Caki2 (cell line): ENCODE measurements at regions not wholly inside any gene's neighbourhood (a gene's known extent, or its start where the extent isn't known, plus 50 kb on each side); places are given as distances from the start of the nearest gene placed in this dataset.

Experiments used
- DNase-seq: peaks from one replicate; pipeline ENCODE4 v3.0.0-alpha.2; 2015; ENCODE audit warnings: low read depth
- in situ Hi-C: cut with HindIII; loops from 2 replicates; pipeline ENCODE4 v1.10.0; 2016; ENCODE audit warnings: low sequenced_read_pairs, low pct_unique_long_range_greater_than_20kb, mixed read lengths

- in situ Hi-C loops, result no loop called here
- DNase-seq, result no peak
These were observed 144.3 kb upstream of the ADAMTS9 start for GRCh38 chr3:64832098-64832497.

DNA sequence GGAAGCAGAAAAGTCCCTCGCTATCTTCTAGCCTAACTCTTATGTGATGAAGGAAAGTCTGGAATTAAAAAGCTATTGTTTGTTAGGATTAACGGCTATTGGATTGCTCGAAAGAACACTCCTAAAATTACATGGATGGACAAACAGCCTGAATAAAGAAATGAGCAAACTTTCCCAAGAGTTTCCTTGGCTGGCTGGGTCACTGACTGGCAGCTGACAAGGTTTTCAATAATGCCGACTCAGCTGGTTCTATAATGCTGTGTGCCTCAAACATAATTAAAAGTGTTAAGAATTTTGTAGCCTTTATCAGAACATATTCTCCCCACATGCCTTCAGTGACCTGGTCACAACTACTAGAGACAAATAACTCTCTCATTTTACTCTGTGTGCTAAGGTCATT is 142.9 kb upstream of the ADAMTS9 start:
- in situ Hi-C loops, result no loop called here
- DNase-seq, result no peak

GRCh38 chr3:64829331-64829730 is 141.5 kb upstream of the ADAMTS9 start:
- in situ Hi-C loops, result no loop called here
- DNase-seq, result no peak

- no peak for DNase-seq
- in situ Hi-C loops, result no loop called here
These were observed 140.5 kb upstream of the ADAMTS9 start for GRCh38 chr3:64828276-64828675.

- DNase-seq, result no peak
- in situ Hi-C loops, result no loop called here
These were observed 139.6 kb upstream of the ADAMTS9 start for GRCh38 chr3:64827431-64827830.

DNA sequence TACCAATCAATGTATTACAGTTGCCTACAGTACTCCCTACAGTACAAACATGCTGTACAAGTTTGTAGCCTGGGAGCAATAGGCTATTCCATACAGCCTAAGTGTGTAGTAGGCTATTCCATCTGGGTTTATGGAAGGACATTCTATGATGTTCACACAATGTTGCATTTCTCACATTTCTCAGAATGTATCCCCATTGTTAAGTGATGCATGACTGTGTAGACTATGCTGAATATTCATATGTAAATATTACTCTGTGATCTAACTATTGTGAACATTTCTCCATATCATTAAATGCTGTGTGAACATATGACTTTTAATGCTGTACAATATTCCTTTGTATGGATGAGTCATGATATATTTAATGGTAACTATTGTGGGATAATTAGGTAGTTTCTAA is 139.2 kb upstream of the ADAMTS9 start:
- DNase-seq, result no peak
- in situ Hi-C loops, result no loop called here

- no peak for DNase-seq
- in situ Hi-C loops, result no loop called here
These were observed 137.8 kb upstream of the ADAMTS9 start for GRCh38 chr3:64825404-64826120.

DNA sequence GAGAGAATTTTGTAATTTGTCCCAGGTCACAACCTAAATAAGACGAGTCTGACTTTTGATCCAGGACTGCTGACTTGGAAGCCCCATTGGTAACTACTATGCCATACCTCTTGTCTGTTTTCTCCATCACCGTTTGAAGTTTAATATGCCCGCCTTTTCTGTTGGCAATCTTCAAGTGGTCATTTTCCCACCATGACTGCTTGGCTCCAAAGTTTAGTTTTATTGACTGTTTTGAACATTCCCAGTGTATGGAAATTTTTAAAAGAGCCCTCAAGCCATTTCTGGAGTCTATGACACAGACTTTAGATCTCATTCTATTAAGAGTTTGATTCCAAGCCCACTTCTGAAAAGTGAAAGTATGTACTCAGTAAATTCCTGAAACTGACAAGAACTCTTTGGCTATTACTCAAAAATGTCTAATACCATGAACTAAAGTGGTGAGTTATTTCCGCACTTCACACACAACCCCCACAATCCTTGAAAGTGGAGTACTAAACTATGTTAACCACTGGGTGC is 136.7 kb upstream of the ADAMTS9 start:
- DNase-seq, result no peak
- in situ Hi-C loops, result no loop called here

DNA sequence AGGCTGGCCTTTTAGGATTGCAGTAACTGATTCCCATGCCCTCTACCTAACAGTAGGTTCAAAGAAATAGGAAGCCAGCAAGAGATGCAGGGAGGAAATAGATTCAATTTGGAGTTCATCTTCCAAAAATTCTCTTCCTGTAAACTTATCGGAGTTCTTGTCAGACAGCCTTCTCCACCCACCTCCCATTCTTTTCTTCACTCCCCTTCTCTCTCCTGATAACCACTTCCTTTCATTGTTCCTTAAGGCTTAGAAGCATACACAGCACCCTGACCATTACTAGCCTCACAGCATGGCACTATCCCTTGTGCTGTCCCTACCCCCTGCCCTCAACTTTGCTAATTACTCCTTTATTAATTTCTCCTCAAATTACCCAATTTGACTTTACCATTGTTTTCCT is 130.4 kb upstream of the ADAMTS9 start:
- in situ Hi-C loops, result no loop called here

DNA sequence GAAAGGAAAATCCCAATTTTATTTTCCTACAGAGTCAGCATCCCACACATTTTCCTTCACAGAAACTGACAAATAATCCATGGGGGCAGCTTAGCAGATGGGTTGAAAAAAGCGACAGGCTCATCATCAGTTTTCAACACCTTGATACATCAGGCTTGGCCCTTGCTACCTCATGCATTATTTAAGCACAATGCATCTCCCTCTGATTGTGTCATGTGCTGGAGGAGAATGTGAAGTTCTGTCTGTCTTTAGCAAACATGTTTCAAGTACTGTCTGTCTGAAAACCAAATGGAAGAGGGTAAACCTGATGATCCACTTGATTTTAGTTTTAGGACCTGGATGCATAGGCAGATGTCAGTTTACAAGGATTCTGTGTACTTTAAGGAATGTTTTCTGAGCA is 128.6 kb upstream of the ADAMTS9 start:
- no peak for DNase-seq
- in situ Hi-C loops, result no loop called here

More for the DNA sequence above, 130.4 kb upstream of the ADAMTS9 start:
- no peak for DNase-seq

GRCh38 chr3:64815789-64816188 is 128.0 kb upstream of the ADAMTS9 start:
- in situ Hi-C loops, result no loop called here
- no peak for DNase-seq

DNA sequence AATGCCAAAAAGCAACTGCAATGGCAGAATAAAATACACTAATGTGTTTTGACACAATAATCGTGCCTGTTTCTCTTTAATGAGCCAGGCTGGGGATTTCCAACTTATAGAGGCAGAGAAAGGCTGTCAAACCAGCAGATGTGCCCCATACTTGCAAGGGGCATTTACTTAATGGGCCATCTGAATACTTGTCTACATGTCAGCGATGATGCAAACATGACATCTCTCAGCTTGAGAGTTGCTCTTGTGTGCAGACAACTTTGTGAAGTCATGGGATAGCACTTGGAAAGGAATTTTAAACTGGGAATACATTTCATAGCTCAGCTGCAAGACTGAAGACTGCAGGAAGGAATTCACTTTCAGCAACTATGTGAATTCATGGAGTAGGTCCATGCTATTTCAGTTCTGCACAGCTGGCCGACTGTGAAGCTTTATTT is 127.4 kb upstream of the ADAMTS9 start:
- in situ Hi-C loops, result no loop called here
- DNase-seq, result peak; percentile 45

- in situ Hi-C loops, result no loop called here
- DNase-seq, result no peak
These were observed 126.6 kb upstream of the ADAMTS9 start for GRCh38 chr3:64814351-64814750.

DNA sequence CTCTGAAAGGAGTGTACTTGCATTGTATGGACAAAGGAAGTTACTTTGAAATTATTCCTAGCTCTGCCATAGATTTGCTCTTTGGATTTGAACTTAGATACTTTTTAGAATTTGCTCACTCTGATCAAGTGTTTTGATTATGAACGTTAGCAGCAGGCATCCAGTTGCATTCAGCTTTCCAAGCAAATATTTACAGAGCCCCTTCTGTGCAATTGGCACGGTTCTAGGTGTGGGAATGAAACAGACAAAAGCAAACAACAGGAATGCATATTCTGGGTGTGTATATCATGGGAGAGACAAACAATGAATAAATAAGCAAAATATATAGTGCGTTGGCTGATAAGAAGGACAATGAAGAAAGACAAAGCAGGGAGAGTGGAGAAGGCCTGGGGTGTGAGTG is 125.5 kb upstream of the ADAMTS9 start:
- DNase-seq, result no peak
- in situ Hi-C loops, result no loop called here

DNA sequence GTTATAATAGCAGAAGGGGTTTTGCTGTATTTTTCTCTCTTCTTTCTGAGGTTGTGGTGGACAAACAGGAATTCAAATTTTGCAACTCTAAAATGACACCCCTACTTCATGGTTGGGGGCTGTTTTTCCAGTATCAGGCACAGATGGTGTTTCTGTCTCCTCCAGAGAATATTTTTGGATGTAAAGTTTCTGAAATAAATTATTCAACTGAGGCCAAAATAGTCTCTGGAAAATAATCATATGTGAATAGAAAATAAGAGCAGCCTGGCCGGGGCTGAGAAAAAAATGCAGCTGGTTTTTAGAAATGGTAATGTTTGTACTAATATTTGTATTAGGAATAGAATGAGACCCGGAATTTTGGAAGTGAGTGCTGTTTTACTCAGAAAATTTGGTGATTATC is 121.3 kb upstream of the ADAMTS9 start:
- in situ Hi-C loops, result no loop called here
- no peak for DNase-seq

GRCh38 chr3:64808061-64808460 is 120.3 kb upstream of the ADAMTS9 start:
- in situ Hi-C loops, result no loop called here
- DNase-seq, result no peak

GRCh38 chr3:64806668-64807605 is 119.1 kb upstream of the ADAMTS9 start:
- in situ Hi-C loops, result no loop called here

DNA sequence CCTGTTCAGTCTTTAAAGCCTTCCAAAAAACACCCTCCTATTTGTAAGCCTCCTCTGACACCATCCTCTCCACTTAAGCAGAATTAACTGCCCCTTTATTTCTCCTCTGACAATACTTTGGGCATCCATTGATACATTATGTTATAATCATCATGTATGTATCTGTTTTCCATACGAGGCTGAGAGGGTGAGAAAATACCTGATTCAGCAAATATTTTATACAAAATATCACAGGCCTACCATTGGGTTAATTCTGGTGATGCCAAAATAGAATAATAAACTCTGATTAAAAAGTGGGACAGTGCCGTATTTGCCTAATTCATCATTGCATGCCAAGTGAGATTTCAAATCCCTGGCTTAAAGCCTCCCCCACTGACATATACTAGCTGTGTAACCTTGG is 118.2 kb upstream of the ADAMTS9 start:
- in situ Hi-C loops, result no loop called here
- DNase-seq, result no peak

More at GRCh38 chr3:64806668-64807605, 119.1 kb upstream of the ADAMTS9 start:
- peak; percentile 10 for DNase-seq

GRCh38 chr3:64805248-64805647 is 117.4 kb upstream of the ADAMTS9 start:
- in situ Hi-C loops, result no loop called here
- DNase-seq, result no peak
